B cell (primary cell): ENCODE measurements at regions not wholly inside any gene's neighbourhood (a gene's known extent, or its start where the extent isn't known, plus 50 kb on each side); places are given as distances from the start of the nearest gene placed in this dataset.

ENCODE experiments used
- ATAC-seq: fragments of 200-7000 bp; cut with Tn5 transposase; one replicate; pipeline ENCODE4 v1.10.0; 2021; ENCODE audit warnings: low read depth, mild to moderate bottlenecking, moderate number of reproducible peaks, moderate library complexity
- CTCF ChIA-PET: fragments of 350-600 bp; sonication (Branson Sonifier 250); formaldehyde crosslinking; loops from one replicate; lab custom pipeline; 2021; ENCODE audit warnings: antibody characterized with exemption, inconsistent platforms; lab: Charles Lee
- POLR2A ChIA-PET: fragments of 350-600 bp; sonication (Branson Sonifier 250); formaldehyde crosslinking; loops from one replicate; lab custom pipeline; 2021; ENCODE audit warnings: antibody characterized with exemption; lab: Charles Lee
- DNase-seq: peaks from one replicate; pipeline ENCODE4 v3.0.0; 2013
- H2AFZ ChIP-seq: 2 replicates; pipeline ENCODE4 v1.6.1; 2012; ENCODE audit warnings: mild to moderate bottlenecking, low read depth, low read length; ENCODE audit not compliant: insufficient read depth, poor library complexity, severe bottlenecking
- H3K27ac ChIP-seq, 2 donors: 1 replicate in 1 of 2; 2 replicates in 1 of 2; pipeline ENCODE4 v1.5.1; 2012 to 2013; ENCODE audit warnings: low read length in 2 of 2, mild to moderate bottlenecking in 2 of 2, moderate library complexity in 1 of 2
- H3K27me3 ChIP-seq, 4 experiments: fragments of 200-600 bp in 1 of 4; sonication (generic) in 1 of 4; replicated peaks in 1 of 4; 1 replicate in 2 of 4; 2 replicates in 2 of 4; pipeline versions ENCODE4 v1.6.1 to v1.7.0; 2013 to 2016; ENCODE audit warnings: low read length in 3 of 4, mild to moderate bottlenecking in 2 of 4, mixed read lengths in 1 of 4, moderate library complexity in 1 of 4; ENCODE audit not compliant: insufficient read depth in 4 of 4, control insufficient read depth in 3 of 4; ENCODE audit errors: control extremely low read depth in 1 of 4
- H3K36me3 ChIP-seq, 2 experiments: replicated peaks in 1 of 2; 1 replicate in 1 of 2; 2 replicates in 1 of 2; pipeline versions ENCODE4 v1.6.1 to v1.7.1; 2013; ENCODE audit warnings: low read length in 1 of 2; ENCODE audit not compliant: insufficient read depth in 2 of 2, control insufficient read depth in 1 of 2; ENCODE audit errors: control extremely low read depth in 1 of 2, extremely low read depth in 1 of 2
- H3K4me1 ChIP-seq, 2 donors: fragments of 200-600 bp in 1 of 2; sonication (generic) in 1 of 2; 1 replicate in 1 of 2; 2 replicates in 1 of 2; pipeline versions ENCODE4 v1.5.1 to v1.6.1; 2013 to 2017; ENCODE audit warnings: low read length in 2 of 2; ENCODE audit not compliant: control insufficient read depth in 2 of 2, insufficient read depth in 2 of 2
- H3K4me2 ChIP-seq: replicated peaks from 2 replicates; pipeline ENCODE3; 2012; ENCODE audit warnings: mild to moderate bottlenecking, low read depth, low read length; ENCODE audit not compliant: poor library complexity, severe bottlenecking
- H3K4me3 ChIP-seq, 5 experiments: fragments of 200-600 bp in 1 of 5; sonication (generic) in 1 of 5; 1 replicate in 3 of 5; 2 replicates in 2 of 5; pipeline versions ENCODE4 v1.5.1 to v1.7.0; 2011 to 2016; ENCODE audit warnings: low read length in 4 of 5, mild to moderate bottlenecking in 4 of 5, low read depth in 2 of 5, control low read depth in 1 of 5, moderate library complexity in 1 of 5; ENCODE audit not compliant: insufficient read depth in 1 of 5; ENCODE audit errors: control extremely low read depth in 1 of 5, extremely low read depth in 1 of 5
- H3K79me2 ChIP-seq: fragments of 200-600 bp; sonication (generic); one replicate; pipeline ENCODE4 v1.6.0; 2016; ENCODE audit warnings: low read length; ENCODE audit not compliant: control insufficient read depth, insufficient read depth
- H3K9ac ChIP-seq: fragments of 200-600 bp; sonication (generic); 2 replicates; pipeline ENCODE4 v1.6.1; 2017; ENCODE audit warnings: mild to moderate bottlenecking, low read length, moderate library complexity
- H3K9me3 ChIP-seq, 3 donors: one replicate each; pipeline versions ENCODE4 v1.6.1 to v1.7.1; 2013; ENCODE audit warnings: low read length in 2 of 3; ENCODE audit not compliant: control insufficient read depth in 2 of 3, insufficient read depth in 1 of 3; ENCODE audit errors: control extremely low read depth in 1 of 3
- H4K20me1 ChIP-seq: 2 replicates; pipeline ENCODE4 v1.6.0; 2012; ENCODE audit warnings: mild to moderate bottlenecking, low read length; ENCODE audit not compliant: insufficient read depth, control insufficient read depth, poor library complexity, severe bottlenecking
- H3K27ac Mint-ChIP-seq: one replicate; pipeline ENCODE4 v1.8.0; 2021; ENCODE audit warnings: mixed read lengths
- H3K27me3 Mint-ChIP-seq: one replicate; pipeline ENCODE4 v1.8.0; 2021; ENCODE audit warnings: mixed read lengths
- H3K4me1 Mint-ChIP-seq: one replicate; pipeline ENCODE4 v1.8.0; 2021; ENCODE audit warnings: mixed read lengths
- H3K4me3 Mint-ChIP-seq: one replicate; pipeline ENCODE4 v1.8.0; 2021; ENCODE audit warnings: mixed read lengths
- H3K9me3 Mint-ChIP-seq: one replicate; pipeline ENCODE4 v1.8.0; 2022; ENCODE audit warnings: mixed read lengths; ENCODE audit not compliant: insufficient read depth
- EZH2 ChIP-seq: IDR thresholded peaks from 2 replicates; pipeline ENCODE4 v1.6.1; 2012; ENCODE audit warnings: borderline replicate concordance, low read depth, mild to moderate bottlenecking, moderate library complexity, low read length; ENCODE audit not compliant: insufficient read depth, poor library complexity, severe bottlenecking
- WGBS: methylation state at CpG from one replicate; pipeline ENCODE4 v1.1.5; 2013; ENCODE audit warnings: missing lambda C conversion rate; ENCODE audit not compliant: insufficient coverage; 5-methylcytosine and 5-hydroxymethylcytosine counted together
- intact Hi-C: fragments of 100-400 bp; cut with micrococcal nuclease; formaldehyde crosslinking; loops from one replicate; pipeline ENCODE4 v1.10.0; 2022
- TF ChIP-seq, protein P1 (sequence below): fragments of 200-600 bp; IDR thresholded peaks from one replicate; pipeline ENCODE4 v1.8.0; 2022; ENCODE audit warnings: antibody characterized with exemption, mild to moderate bottlenecking

DNA sequence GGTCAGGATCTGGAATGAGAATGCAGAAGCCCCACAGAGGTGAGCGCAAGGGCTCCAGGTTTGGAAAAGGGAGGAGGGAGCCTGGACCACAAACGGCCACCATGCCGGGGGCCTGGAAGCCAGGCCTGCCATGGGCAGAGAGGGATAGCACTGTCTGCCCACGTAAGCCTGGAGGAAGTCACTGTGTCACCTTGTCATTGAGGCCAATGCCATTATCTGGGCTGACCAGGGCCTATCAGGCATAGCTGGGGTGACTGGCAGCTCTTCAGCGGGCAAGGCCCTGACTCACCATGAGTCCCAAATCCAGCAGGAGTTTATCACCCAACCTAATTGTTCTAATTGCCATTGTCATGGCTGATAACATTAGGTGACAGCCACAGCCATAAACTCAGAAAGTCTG, 84.6 kb downstream of the MATN1 start:
- TF ChIP-seq, protein P1, sequence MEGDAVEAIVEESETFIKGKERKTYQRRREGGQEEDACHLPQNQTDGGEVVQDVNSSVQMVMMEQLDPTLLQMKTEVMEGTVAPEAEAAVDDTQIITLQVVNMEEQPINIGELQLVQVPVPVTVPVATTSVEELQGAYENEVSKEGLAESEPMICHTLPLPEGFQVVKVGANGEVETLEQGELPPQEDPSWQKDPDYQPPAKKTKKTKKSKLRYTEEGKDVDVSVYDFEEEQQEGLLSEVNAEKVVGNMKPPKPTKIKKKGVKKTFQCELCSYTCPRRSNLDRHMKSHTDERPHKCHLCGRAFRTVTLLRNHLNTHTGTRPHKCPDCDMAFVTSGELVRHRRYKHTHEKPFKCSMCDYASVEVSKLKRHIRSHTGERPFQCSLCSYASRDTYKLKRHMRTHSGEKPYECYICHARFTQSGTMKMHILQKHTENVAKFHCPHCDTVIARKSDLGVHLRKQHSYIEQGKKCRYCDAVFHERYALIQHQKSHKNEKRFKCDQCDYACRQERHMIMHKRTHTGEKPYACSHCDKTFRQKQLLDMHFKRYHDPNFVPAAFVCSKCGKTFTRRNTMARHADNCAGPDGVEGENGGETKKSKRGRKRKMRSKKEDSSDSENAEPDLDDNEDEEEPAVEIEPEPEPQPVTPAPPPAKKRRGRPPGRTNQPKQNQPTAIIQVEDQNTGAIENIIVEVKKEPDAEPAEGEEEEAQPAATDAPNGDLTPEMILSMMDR = no peak
- TF ChIP-seq EZH2 = no peak
- Histone ChIP-seq H3K27me3 (peaks cover 0 to 5% (median 0%) of the 10 kb centered on the region in 4 experiments), H3K27ac (no peak overlapping the region), H3K4me2 (no peak overlapping the region), H3K9me3 (no peaks in the 10 kb centered on the region), H3K4me1 (no peaks in the 10 kb centered on the region), H3K4me3 (no peak overlapping the region), H4K20me1 (no peaks in the 10 kb centered on the region), H3K79me2 (no peaks in the 10 kb centered on the region), H2AFZ (no peak overlapping the region), H3K36me3 (no peaks in the 10 kb centered on the region), H3K9ac (no peak overlapping the region)
- no peak overlapping the region for H3K27ac Mint-ChIP-seq
- peaks cover 16% of the 10 kb centered on the region for H3K27me3 Mint-ChIP-seq
- DNase-seq (no peak), ATAC-seq (no peak)
- H3K9me3 Mint-ChIP-seq = no peaks in the 10 kb centered on the region
- 83% methylated on average over 4 of the region's 5 CpGs for WGBS
- H3K4me3 Mint-ChIP-seq = no peak overlapping the region
- H3K4me1 Mint-ChIP-seq = no peaks in the 10 kb centered on the region
- POLR2A ChIA-PET = no interaction called here
- intact Hi-C loops = no loop called here
- CTCF ChIA-PET = no interaction called here

DNA sequence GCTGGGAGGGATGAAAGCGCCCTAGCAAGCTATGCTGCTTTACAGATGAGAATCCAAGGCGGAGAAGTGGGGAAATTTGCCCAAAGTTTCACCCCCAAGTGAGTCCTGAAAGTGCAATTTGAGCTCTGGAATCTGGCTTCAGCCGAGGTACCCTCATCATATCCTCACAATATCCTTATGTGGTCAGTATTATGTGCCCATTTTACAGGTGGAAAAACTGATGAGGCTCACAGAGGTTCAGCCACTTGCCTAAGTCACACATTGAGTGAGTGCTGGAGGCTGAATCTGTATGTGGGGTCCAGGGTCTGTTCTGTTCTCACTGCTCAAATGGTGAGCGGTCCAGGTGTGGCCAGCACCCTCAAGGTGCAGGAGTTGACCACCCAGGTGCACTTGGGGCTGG, 85.3 kb downstream of the MATN1 start:
- TF ChIP-seq EZH2 = no peak
- TF ChIP-seq, protein P1 = no peak
- ATAC-seq = no peak
- Histone ChIP-seq H3K36me3 (no peaks in the 10 kb centered on the region), H3K27ac (no peak overlapping the region), H3K4me3 (no peak overlapping the region), H2AFZ (no peak overlapping the region), H3K79me2 (no peaks in the 10 kb centered on the region), H4K20me1 (no peaks in the 10 kb centered on the region), H3K4me2 (no peak overlapping the region), H3K9me3 (no peaks in the 10 kb centered on the region), H3K27me3 (peaks cover 0 to 5% (median 0%) of the 10 kb centered on the region in 4 experiments), H3K9ac (no peak overlapping the region), H3K4me1 (no peaks in the 10 kb centered on the region)
- intact Hi-C loops = no loop called here
- Mint-ChIP-seq H3K9me3 (no peaks in the 10 kb centered on the region), H3K27me3 (peaks cover 11% of the 10 kb centered on the region), H3K4me1 (no peaks in the 10 kb centered on the region), H3K4me3 (no peak overlapping the region), H3K27ac (no peak overlapping the region)
- DNase-seq = no peak
- 79% methylated on average over 2 of the region's 4 CpGs for WGBS
- CTCF ChIA-PET = no interaction called here
- POLR2A ChIA-PET = no interaction called here
